ENCODE measurements at regions not wholly inside any gene's neighbourhood (a gene's known extent, or its start where the extent isn't known, plus 50 kb on each side); places are given as distances from the start of the nearest gene placed in this dataset.

GRCh38 chr3:146895026-146895749, 290.0 kb upstream of the PLSCR5 start:
- DNase-seq, result no peak

DNA sequence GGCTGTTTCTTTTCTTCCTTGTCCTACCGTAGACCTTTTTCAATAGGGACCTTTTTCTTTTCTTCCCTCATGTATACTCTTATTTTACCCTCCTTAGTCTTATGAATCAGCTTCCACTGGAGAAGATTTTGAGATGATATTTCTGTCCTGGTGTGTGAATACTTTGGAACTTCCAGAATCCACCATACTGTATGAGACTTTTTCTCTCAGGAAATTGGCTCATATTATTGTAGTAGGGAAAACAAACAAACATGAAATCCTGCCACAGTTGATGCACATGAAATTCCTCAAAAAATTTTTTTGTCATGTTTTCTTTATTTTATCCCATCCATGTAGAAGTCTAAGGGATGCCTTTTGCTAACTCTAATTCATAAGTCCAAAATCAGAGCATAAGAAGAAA, 289.3 kb upstream of the PLSCR5 start:
- DNase-seq, result no peak

GRCh38 chr3:146892041-146892440, 286.9 kb upstream of the PLSCR5 start:
- no peak for DNase-seq

- DNase-seq, result no peak
Measured at GRCh38 chr3:146889626-146890025, 284.5 kb upstream of the PLSCR5 start.

DNA sequence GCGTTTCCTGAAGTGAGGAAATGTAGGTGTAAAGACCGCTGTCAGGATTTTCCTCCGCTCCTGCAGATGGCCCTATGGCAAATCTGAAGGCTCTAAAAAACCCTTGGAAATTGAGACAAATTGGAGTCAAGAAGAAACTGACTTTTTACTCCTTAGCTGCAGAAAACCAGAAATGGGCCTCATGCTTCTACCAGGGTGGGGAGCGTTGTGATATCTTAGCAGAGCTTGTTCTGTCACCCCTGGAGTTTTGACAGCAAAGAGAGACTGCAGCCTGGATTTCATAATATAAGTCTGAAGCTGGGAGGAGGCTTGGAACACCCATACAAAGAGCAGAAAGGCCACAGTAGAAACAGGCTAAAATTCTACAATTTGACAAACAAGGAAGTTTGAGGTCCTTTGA, 283.0 kb upstream of the PLSCR5 start:
- DNase-seq, result no peak

GRCh38 chr3:146884721-146885120, 279.6 kb upstream of the PLSCR5 start:
- DNase-seq, result no peak

DNA sequence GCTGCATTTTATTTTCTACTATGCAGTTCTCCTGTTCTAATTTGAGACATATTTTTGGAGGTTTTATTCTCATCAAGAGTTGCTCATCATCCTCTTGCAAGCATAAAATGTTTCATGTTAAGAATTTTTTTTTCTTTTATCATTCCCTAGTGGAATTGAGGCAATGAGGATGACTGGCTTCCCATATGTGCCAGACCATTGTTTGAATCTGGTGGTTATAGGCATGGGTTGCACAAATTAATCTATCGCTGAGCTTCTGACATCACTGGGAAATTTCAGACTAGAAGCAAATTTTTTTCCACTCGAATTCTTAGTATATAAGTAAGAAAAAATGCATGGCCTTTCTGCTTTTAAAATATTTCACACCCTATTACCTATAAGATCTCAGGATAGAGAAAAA, 279.1 kb upstream of the PLSCR5 start:
- DNase-seq, result no peak

DNA sequence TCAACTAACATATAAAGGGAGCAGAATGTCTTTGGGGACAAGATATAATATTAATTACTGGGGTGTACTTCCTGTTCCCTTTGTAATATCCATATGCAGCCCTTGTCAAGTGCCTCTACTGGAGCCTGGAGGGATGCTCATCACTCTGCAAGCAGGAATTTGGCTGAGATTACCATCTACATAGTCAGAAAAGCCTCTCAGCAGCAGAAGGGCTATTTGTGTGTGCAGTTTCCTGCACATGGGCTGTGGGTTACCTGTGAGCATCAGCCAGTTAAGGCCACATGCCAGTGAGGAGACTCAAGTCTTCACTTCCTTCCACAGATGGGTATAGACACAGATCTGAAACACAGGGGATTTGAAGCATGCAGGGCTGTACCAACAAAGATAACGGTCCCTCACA, 278.1 kb upstream of the PLSCR5 start:
- no peak for DNase-seq

DNA sequence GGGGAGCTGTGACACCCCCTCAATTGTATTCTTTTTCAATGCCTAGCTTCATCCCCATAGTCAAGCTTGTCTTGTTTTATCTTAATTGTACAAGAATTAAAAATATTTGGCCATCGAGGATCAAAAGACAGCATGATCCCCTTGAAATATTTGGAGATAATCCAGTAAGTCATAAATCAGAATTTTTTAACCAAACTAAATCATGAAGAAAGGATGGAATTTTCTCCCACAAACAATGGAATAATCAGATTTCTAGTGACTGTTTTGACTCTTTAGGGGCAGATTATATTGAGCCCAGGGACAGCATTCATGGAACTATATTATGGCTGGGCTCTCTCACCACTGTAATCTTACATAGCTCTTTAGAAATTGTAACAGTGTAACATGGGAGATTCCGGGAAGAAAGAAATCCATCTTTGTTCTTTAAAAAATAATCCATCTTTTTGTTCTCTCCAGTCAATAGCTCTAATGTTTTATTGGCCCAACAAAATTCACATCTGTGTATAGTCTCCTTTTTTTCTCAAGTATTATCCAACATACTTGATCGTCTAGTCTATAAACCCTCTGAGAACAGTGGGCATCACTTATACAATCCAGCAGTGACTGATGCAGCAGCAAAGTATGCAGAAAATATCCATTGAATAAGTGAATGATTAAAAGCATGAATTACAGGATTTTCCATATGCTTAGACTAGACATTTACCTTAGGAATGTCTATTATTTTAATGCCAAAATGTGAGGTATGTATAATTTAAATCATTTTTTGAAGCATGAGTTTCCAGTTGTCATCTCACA, 277.0 kb upstream of the PLSCR5 start:
- no peak for DNase-seq

DNA sequence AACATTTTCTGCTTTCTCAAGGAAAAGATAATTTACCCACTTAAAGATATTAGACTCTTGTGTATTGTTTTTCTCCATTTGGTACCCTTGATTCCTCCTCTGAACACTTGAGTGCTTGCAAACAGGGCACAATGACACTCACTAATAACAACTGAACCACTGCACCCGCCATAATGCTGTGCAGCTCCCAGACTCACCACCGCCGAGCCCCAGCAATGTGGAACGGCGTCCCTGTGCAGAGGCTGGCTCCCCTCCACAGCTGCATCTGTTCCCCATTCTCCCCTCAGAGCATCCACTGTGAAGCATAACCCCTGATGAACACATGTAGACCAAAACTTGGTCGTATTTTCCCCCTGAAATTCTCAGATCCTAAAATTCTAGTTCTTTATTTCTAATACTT, 276.2 kb upstream of the PLSCR5 start:
- DNase-seq, result no peak

DNA sequence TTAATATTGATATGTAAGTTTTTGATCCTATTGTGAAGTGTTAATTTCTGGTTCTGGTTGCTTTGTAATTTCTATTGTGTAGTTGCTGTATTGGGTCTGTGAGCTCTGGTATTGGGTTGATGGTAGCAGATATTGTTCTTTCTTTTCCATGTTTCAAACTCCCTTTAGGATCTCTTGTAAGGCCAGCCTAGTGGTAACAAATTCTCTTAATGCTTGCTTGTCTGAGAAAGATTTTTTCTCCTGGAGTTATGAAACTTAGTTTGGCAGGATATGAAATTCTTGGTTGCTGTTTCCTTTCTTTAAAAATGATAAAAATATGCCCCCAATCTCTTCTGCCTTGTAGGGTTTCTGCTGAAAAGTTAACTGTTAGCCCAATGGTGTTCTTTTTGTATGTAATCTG, 268.6 kb upstream of the PLSCR5 start:
- no peak for DNase-seq

DNA sequence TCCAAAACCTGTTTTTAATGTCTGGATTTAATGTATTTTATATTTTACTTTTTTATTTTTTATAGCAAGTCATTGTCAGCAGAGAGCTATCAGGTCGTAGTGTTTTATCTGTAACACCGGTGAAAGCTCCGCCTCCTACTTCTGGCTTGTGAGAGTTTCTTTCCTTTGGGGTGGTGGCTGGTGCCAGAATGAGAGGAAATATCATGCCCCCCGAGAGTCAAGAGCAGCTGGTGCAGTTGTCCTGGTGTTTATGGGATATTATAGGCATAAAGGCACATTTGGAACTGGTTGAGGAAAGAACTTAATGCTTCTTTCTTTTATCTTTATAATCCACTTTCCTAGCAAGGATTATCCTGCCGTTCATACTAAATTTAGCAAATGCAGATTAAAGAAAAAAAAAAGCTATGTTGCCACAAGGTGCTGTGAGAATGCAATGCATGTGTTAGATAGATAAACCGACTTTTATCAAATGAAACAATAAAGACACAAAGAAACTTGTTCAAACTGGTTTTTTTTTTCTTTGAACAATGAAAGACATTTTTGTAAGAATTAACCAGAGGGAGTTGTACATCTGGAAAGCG, 260.1 kb upstream of the PLSCR5 start:
- no peak for DNase-seq

- DNase-seq, result no peak
Measured at GRCh38 chr3:146861262-146861661, 256.1 kb upstream of the PLSCR5 start.

DNA sequence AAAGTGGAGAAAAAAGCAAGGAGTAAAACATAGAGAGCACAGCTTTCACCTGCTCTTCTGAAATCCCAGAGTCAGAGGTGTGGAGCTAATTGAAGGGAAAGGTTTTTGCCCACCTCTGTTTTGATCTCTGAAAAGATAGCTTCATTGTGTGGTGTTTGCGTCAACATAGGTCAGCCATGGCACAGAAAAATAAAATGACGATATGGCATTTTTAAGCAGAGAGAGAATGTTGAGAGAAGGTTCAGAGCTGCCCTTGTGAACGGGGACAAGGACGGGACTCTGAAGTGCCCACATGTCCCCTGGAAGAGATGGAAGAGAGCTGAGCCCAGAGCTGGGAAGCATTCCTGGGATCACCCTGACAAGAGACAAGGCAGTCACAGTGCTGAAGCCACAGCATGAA, 249.4 kb upstream of the PLSCR5 start:
- DNase-seq, result no peak

- DNase-seq, result no peak
Measured at GRCh38 chr3:146851665-146852064, 246.5 kb upstream of the PLSCR5 start.

GRCh38 chr3:146845361-146845760, 240.2 kb upstream of the PLSCR5 start:
- no peak for DNase-seq

DNA sequence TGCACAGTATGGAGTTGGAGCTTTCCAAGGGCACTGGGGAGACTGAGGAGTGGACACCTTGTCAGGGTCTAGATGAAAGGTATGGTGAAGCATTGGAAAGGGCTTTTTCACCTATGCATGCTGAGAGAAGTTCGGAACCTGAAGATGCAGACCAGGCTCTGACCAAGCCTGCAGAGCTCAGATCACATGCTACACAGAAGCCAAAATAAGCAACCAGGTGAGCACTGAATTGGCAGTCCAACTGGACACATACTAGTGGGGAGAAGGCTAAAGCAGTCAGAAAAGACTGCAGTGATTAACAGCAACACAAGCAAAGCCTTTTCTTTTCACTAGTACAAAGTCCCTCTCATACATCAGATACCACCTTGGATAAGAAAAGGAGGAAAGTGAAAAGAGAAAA, 238.3 kb upstream of the PLSCR5 start:
- no peak for DNase-seq

- no peak for DNase-seq
Measured at GRCh38 chr3:146839727-146840375, 234.7 kb upstream of the PLSCR5 start.

DNA sequence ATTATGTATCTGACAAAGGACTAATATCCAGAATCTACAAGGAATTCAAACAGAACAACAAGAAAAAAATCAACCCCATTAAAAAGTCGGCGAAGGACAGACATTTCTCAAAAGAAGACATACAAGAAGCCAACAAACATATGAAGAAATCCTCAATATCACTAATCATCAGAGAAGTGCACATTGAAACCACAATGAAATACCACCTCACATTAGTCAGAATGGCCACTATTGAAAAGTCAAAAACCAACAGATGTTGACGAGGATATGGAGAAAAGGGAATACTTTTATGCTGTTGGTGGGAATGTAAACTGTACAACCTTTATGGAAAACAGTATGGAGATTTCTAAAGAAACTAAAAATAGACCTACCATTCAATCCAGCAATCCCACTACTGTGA, 233.1 kb upstream of the PLSCR5 start:
- DNase-seq, result no peak

GRCh38 chr3:146834917-146835316, 229.8 kb upstream of the PLSCR5 start:
- DNase-seq, result no peak

DNA sequence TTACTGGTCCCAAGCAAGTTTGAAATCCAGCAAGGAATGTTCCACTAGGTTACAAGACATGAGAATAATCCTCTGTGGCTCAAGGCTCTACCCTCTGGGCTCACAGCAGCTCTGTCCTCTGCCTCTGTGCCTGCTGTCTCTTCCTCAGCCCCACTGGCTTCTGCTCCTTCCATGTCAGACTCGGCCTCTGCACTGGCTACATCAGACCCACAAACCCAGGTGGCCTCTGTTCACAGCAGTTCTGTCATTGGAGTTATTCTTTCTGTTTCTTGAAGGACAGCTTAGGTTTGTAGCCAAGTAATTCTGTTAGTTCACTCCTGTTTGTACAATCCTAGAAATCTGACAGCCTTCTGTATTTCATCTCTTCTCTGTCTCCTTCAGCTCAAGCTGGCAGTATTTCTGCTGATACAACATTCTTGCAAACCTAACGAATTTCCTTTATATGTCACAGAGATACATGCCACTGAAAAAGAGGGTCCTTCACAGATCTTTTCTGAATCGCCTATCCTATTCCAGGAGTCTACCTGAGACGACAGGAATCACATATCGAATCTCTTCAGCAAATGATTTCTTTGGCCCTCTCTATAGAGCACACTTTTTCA, 227.8 kb upstream of the PLSCR5 start:
- DNase-seq, result no peak

DNA sequence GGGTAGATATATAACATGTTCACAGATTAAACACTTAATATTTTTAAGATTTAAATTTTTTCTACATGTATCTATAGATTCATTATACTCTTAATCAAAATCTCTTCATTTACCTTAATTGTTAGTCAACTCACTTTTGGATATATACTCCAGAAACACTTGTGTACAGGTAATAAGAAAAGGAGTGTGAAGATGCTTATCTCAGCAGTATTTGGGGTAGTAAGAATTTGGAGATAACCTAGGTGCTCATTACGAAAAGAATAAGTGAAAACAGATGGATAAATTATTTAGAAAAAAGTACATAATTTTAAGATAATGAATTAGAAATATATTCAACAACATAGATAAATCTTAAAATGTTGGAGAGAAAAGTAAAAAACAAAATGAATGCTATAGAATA, 226.5 kb upstream of the PLSCR5 start:
- no peak for DNase-seq

DNA sequence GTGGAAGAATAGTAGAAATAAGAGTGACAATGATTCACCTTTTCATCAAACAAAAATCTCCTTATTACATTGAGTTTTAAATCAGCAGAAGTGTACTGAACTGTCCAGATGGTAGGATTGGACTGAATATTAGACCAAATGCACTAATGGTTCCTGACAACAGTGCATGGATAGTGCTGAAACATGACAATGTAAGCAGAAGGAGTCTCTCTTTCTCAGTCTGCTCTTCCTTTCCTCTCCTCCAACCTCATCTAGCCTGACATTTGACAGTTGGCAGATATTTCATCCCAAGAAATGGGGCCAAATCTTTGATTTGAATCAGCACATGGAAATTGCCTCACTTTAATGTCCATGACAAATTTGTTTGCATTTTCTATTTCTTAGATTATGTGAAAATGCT, 225.1 kb upstream of the PLSCR5 start:
- DNase-seq, result no peak
